ENCODE measurements at regions not wholly inside any gene's neighbourhood (a gene's known extent, or its start where the extent isn't known, plus 50 kb on each side); places are given as distances from the start of the nearest gene placed in this dataset.

- no peak for TF ChIP-seq E2F5 (CRISPR knock-in tag; IDR thresholded peaks at IDR 0.05)
- TF ChIP-seq SP1 (CRISPR knock-in tag; conservative IDR thresholded peaks at IDR 0.05), result no peak
These were observed 134.6 kb upstream of the TP63 start (continued) for GRCh38 chr3:189496375-189497138.

GRCh38 chr3:189498995-189499704 is 132.0 kb upstream of the TP63 start:
- Mint-ChIP-seq H3K36me3 (no peaks in the 10 kb centered on the region), H3K4me1 (no peaks in the 10 kb centered on the region), H3K27me3 (ENCODE audit: low read depth) (no peaks in the 10 kb centered on the region), H3K4me3 (no peak overlapping the region), H3K9me3 (no peaks in the 10 kb centered on the region), H3K27ac (no peak overlapping the region)
- no peak for DNase-seq (ENCODE audit: low spot score)
- POLR2A ChIA-PET, result no interaction called here
- ATAC-seq, result no peak
- CTCF ChIA-PET, result no interaction called here
- TF ChIP-seq ZNF317 (CRISPR knock-in tag; IDR thresholded peaks at IDR 0.05; ENCODE audit: borderline replicate concordance, low read depth), result no peak
- no peak for TF ChIP-seq TCF7 (CRISPR knock-in tag; IDR thresholded peaks at IDR 0.05; ENCODE audit: low read depth)
- TF ChIP-seq ARID4B (CRISPR knock-in tag; IDR thresholded peaks at IDR 0.05; ENCODE audit: borderline replicate concordance), result no peak
- TF ChIP-seq ZNF671 (CRISPR knock-in tag; IDR thresholded peaks at IDR 0.05), result no peak
- no peak for TF ChIP-seq CREM (CRISPR knock-in tag; IDR thresholded peaks at IDR 0.05)
- no peak for TF ChIP-seq ZNF416 (CRISPR knock-in tag; IDR thresholded peaks at IDR 0.05)
- TF ChIP-seq ZNF532 (CRISPR knock-in tag; IDR thresholded peaks at IDR 0.05; ENCODE audit: borderline replicate concordance), result no peak
- TF ChIP-seq PRDM15 (CRISPR knock-in tag; IDR thresholded peaks at IDR 0.05), result no peak
- no peak for TF ChIP-seq AFF4 (CRISPR knock-in tag; IDR thresholded peaks at IDR 0.05; ENCODE audit: borderline replicate concordance)
- no peak for TF ChIP-seq TP53 (CRISPR knock-in tag; IDR thresholded peaks at IDR 0.05)
- no peak for TF ChIP-seq NFE2L1 (CRISPR knock-in tag; IDR thresholded peaks at IDR 0.05)
- no peak for TF ChIP-seq E2F5 (CRISPR knock-in tag; IDR thresholded peaks at IDR 0.05)
- no peak for TF ChIP-seq USF1 (CRISPR knock-in tag; IDR thresholded peaks at IDR 0.05)

All from WTC11 (cell line).